Stimulated activated naive CD8-positive, alpha-beta T cell treated with anti-CD3 and anti-CD28 coated beads, Interleukin-15, Interleukin-2, amounts not matched to agents 100 ng/mL and 50 ng/mL, for 24 hours (primary cell): ENCODE measurements at regions not wholly inside any gene's neighbourhood (a gene's known extent, or its start where the extent isn't known, plus 50 kb on each side); places are given as distances from the start of the nearest gene placed in this dataset.

ENCODE experiments used
- H3K27ac Mint-ChIP-seq: one replicate; pipeline ENCODE4 v1.8.0; 2021; ENCODE audit warnings: mild to moderate bottlenecking, mixed read lengths
- H3K27me3 Mint-ChIP-seq: one replicate; pipeline ENCODE4 v1.8.0; 2021; ENCODE audit warnings: mixed read lengths
- H3K36me3 Mint-ChIP-seq: one replicate; pipeline ENCODE4 v1.8.0; 2021; ENCODE audit warnings: low read depth, mixed read lengths
- H3K4me1 Mint-ChIP-seq: one replicate; pipeline ENCODE4 v1.8.0; 2021; ENCODE audit warnings: low read depth, mixed read lengths
- H3K4me3 Mint-ChIP-seq: one replicate; pipeline ENCODE4 v1.8.0; 2021; ENCODE audit warnings: mild to moderate bottlenecking, mixed read lengths
- H3K9me3 Mint-ChIP-seq: one replicate; pipeline ENCODE4 v1.8.0; 2021; ENCODE audit warnings: mixed read lengths

GRCh38 chr15:25061808-25062550 is 107.2 kb downstream of the SNRPN start:
- Mint-ChIP-seq H3K36me3 (peaks cover 96% of the 10 kb centered on the region), H3K27me3 (no peaks in the 10 kb centered on the region), H3K9me3 (peaks cover 71% of the 10 kb centered on the region), H3K4me3 (no peak overlapping the region), H3K4me1 (no peaks in the 10 kb centered on the region), H3K27ac (no peak overlapping the region)

DNA sequence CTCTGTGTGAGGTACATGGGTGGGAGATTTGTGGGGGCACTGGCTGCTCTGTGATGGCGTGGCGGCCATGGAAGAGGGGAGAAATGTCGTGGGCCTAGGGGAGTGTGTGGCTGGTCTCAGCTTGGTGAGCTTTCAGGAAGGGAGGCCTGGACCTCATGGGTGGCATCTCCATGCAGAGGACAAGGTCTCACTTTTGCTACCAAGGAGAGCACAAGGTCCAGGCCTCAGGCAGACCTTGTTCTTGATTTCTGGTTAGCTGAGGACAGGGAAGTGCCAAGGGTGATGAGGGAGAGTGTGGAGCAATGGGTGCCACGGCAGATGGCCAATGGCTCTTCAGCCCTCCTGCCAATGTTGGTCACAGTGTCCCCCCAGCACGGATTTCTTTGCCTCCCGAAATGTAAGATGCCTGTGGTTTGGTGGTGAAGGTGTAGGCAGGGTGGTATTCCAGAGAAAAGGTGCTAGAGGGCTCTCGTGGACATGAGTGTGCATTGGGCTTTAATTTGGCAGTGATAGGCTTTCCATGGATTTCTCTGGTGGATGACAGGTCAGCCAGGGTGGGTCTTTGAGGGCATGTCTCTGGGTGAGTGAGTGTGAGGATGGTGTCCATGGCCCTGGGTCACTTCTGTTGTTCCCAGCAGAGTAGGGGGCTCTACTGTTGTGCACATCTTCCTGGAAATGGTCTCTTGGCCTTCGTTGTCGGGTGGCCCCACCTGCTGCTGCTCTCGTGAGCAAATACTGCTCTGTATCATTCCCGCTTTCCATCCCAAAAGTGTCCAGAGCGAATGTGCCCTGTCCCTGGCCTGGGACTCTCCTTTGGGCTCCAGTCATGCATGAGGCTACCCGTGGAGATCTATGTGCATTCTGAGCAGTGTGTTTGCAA is 108.0 kb downstream of the SNRPN start:
- Mint-ChIP-seq H3K36me3 (peaks cover 98% of the 10 kb centered on the region), H3K4me3 (no peak overlapping the region), H3K4me1 (no peaks in the 10 kb centered on the region), H3K27ac (no peak overlapping the region), H3K27me3 (no peaks in the 10 kb centered on the region), H3K9me3 (peaks cover 73% of the 10 kb centered on the region)

- no peaks in the 10 kb centered on the region for H3K4me1 Mint-ChIP-seq
- peaks cover 73% of the 10 kb centered on the region for H3K9me3 Mint-ChIP-seq
- H3K36me3 Mint-ChIP-seq: peaks cover 100% of the 10 kb centered on the region
- no peak overlapping the region for H3K27ac Mint-ChIP-seq
- H3K27me3 Mint-ChIP-seq: no peaks in the 10 kb centered on the region
- H3K4me3 Mint-ChIP-seq: no peak overlapping the region
These were observed 110.5 kb downstream of the SNRPN start for GRCh38 chr15:25065286-25065685.

DNA sequence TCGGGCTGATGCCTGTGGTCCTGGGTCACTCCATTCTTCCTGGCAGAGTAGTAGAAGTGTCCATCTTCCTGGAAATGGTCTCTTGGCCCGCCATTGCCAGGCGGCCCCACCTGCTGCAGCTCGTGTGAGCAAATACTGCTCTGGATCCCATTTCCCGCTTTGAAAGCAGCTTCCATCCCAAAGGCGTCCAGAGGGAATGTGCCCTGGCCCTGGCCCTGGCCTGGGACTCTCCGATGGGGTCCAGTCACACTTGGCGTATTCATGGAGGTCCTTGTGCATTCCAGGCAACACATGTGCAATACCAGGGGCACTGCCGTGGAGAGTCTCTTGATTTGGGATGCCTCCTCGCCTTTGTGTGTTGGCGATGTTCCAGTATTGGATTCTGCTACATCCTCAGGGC is 111.1 kb downstream of the SNRPN start:
- Mint-ChIP-seq H3K9me3 (peaks cover 73% of the 10 kb centered on the region), H3K4me3 (no peak overlapping the region), H3K27ac (no peak overlapping the region), H3K36me3 (peaks cover 100% of the 10 kb centered on the region), H3K27me3 (no peaks in the 10 kb centered on the region), H3K4me1 (no peaks in the 10 kb centered on the region)

DNA sequence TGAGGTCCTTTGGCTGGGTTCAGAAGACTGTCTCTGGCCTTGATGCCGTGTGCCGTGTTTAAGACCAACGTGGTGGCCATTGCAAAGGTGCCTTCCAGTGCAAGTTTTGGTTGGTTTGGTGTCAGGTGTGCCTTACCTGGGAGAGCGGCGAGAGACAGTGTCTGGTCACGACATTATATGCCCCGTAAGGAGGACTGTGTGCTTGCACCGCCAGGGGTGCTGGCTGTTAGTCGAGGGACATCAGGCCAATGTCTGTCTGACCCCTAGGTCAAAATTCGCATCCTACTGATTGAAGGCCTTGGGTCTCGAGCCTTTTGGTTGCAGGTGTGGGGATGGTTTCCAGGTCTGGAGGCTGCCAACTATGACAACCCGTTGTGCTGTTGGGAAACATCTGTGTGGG is 111.9 kb downstream of the SNRPN start:
- no peak overlapping the region for H3K27ac Mint-ChIP-seq
- no peak overlapping the region for H3K4me3 Mint-ChIP-seq
- peaks cover 100% of the 10 kb centered on the region for H3K36me3 Mint-ChIP-seq
- no peaks in the 10 kb centered on the region for H3K4me1 Mint-ChIP-seq
- no peaks in the 10 kb centered on the region for H3K27me3 Mint-ChIP-seq
- peaks cover 74% of the 10 kb centered on the region for H3K9me3 Mint-ChIP-seq

GRCh38 chr15:25067725-25068309 is 113.0 kb downstream of the SNRPN start:
- H3K27ac Mint-ChIP-seq: no peak overlapping the region
- no peaks in the 10 kb centered on the region for H3K4me1 Mint-ChIP-seq
- peaks cover 100% of the 10 kb centered on the region for H3K36me3 Mint-ChIP-seq
- no peak overlapping the region for H3K4me3 Mint-ChIP-seq
- no peaks in the 10 kb centered on the region for H3K27me3 Mint-ChIP-seq
- H3K9me3 Mint-ChIP-seq: peaks cover 81% of the 10 kb centered on the region

DNA sequence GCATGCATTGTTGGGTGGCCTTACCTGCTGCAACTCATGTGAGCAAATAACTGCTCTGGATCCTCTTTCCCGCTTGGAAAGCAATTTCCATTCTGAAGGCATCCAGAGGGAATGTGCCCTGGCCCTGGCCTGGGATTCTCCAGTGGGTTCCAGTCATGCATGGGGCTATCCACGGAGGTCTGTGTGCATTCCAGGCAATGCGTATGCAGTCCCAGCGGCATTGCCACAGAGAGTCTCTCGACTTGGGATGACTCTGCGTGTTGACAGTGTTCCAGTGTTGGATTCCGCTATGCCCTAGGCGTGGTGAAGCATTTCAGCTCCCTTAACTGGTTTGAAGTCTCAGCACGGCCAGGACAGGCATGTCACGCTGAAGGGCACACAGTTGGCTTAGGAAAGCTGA is 113.9 kb downstream of the SNRPN start:
- Mint-ChIP-seq H3K9me3 (peaks cover 76% of the 10 kb centered on the region), H3K4me3 (no peak overlapping the region), H3K4me1 (no peaks in the 10 kb centered on the region), H3K27me3 (no peaks in the 10 kb centered on the region), H3K27ac (no peak overlapping the region), H3K36me3 (peaks cover 100% of the 10 kb centered on the region)

GRCh38 chr15:25070353-25070963 is 115.7 kb downstream of the SNRPN start:
- no peak overlapping the region for H3K4me3 Mint-ChIP-seq
- no peaks in the 10 kb centered on the region for H3K27me3 Mint-ChIP-seq
- peaks cover 100% of the 10 kb centered on the region for H3K36me3 Mint-ChIP-seq
- H3K4me1 Mint-ChIP-seq: no peaks in the 10 kb centered on the region
- H3K9me3 Mint-ChIP-seq: peaks cover 78% of the 10 kb centered on the region
- no peak overlapping the region for H3K27ac Mint-ChIP-seq

- Mint-ChIP-seq H3K4me3 (no peak overlapping the region), H3K27me3 (no peaks in the 10 kb centered on the region), H3K36me3 (peaks cover 100% of the 10 kb centered on the region), H3K9me3 (peaks cover 70% of the 10 kb centered on the region), H3K27ac (no peak overlapping the region), H3K4me1 (no peaks in the 10 kb centered on the region)
These were observed 118.2 kb downstream of the SNRPN start for GRCh38 chr15:25072857-25073476.

DNA sequence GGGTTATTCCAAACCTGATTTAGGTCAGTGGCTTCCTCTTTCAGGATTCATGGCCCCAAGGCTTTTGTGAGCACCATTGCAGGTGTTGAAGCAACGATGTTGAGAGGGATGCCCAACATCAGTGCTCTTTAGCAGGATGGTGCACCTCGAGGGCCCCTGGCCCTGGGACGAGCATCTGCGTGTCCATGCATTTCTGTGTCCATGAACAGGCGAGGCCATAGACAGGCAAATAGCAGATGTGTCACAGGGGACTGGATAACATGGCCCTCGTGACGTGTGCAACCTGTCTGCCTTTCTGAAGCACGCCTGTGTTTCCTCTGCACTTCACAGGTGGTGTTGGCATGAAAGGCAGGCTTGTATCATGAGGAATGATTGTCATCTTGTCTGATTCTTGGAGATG is 132.3 kb downstream of the SNRPN start:
- Mint-ChIP-seq H3K36me3 (peaks cover 100% of the 10 kb centered on the region), H3K4me1 (no peaks in the 10 kb centered on the region), H3K27me3 (no peaks in the 10 kb centered on the region), H3K4me3 (no peak overlapping the region), H3K9me3 (peaks cover 59% of the 10 kb centered on the region), H3K27ac (no peak overlapping the region)

DNA sequence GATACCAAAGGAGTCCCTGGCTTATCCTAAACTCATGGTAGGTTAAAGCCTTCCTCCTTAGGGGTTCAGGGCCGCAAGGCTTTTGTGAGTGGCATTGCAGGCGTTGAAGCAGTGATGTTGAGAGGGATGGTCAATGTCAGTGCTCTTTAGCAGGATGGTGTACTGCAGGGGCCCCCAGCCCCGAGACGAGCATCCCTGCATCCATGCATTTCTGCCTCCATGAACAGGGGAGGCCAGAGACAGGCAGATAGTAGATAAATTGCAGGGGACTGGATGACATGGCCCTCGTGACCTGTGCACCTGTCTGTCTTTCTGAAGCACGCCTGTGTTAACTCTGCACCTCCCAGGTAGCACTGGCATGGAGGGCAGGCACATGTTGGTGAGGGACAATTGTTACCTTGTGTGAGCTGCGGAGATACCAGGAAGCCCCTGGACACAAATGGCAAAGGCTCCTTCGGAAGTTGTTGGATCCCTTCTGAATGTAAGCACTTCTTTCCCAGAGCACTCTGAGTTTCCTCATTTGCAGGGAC is 133.5 kb downstream of the SNRPN start:
- Mint-ChIP-seq H3K9me3 (peaks cover 58% of the 10 kb centered on the region), H3K27me3 (no peaks in the 10 kb centered on the region), H3K36me3 (peaks cover 100% of the 10 kb centered on the region), H3K4me3 (no peak overlapping the region), H3K4me1 (no peaks in the 10 kb centered on the region), H3K27ac (no peak overlapping the region)

DNA sequence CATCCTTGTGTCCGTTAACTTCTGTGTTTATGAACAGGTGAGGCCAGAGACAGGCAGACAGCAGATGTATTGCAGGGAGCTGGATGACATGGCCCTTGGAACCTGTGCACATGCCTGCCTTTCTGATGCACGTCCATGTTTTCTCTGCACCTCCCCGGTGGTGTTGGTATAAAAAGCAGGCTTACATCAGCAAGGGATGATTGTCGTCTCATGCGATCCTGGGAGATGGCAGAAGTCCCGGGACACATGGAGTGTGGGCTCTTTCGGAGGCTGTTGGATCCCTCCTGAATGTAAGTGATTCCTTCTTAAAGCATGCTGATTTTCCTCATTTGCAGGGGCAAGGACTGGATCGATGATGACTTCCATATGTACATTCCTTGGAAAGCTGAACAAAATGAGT is 134.8 kb downstream of the SNRPN start:
- Mint-ChIP-seq H3K27me3 (no peaks in the 10 kb centered on the region), H3K27ac (no peak overlapping the region), H3K9me3 (peaks cover 56% of the 10 kb centered on the region), H3K4me3 (no peak overlapping the region), H3K4me1 (no peaks in the 10 kb centered on the region), H3K36me3 (peaks cover 99% of the 10 kb centered on the region)

- Mint-ChIP-seq H3K27me3 (no peaks in the 10 kb centered on the region), H3K9me3 (peaks cover 58% of the 10 kb centered on the region), H3K27ac (no peak overlapping the region), H3K36me3 (peaks cover 99% of the 10 kb centered on the region), H3K4me3 (no peak overlapping the region), H3K4me1 (no peaks in the 10 kb centered on the region)
These were observed 135.4 kb downstream of the SNRPN start for GRCh38 chr15:25090073-25090733.
